H1 (cell line): ENCODE measurements at regions not wholly inside any gene's neighbourhood (a gene's known extent, or its start where the extent isn't known, plus 50 kb on each side); places are given as distances from the start of the nearest gene placed in this dataset.

ENCODE experiments used
- CBX5 ChIP-seq: fragments of 300-800, 300-1000 bp; sonication (generic); IDR thresholded peaks from 2 replicates; pipeline ENCODE4 v1.7.1; 2016; ENCODE audit warnings: antibody characterized with exemption, low read length, low read depth
- CEBPB ChIP-seq: IDR thresholded peaks from 2 replicates; pipeline ENCODE4 v1.6.1; 2012; ENCODE audit warnings: low read depth, low read length
- HDAC6 ChIP-seq: IDR thresholded peaks from one replicate; pipeline ENCODE4 v1.7.1; 2012; ENCODE audit warnings: low read depth, mild to moderate bottlenecking, inconsistent platforms, low read length, moderate library complexity
- KDM1A ChIP-seq: fragments of 200-600, 300-600 bp; sonication (generic); IDR thresholded peaks from 2 replicates; pipeline ENCODE4 v1.7.1; 2016; ENCODE audit warnings: mild to moderate bottlenecking, low read length, borderline replicate concordance
- RAD21 ChIP-seq, 2 experiments: IDR thresholded peaks in 1 of 2; conservative IDR thresholded peaks in 1 of 2; 2 replicates each; pipeline ENCODE4 v1.6.1; 2011; ENCODE audit warnings: low read depth in 2 of 2, low read length in 2 of 2, improper control_type of control experiment in 1 of 2, inconsistent platforms in 1 of 2, mild to moderate bottlenecking in 1 of 2, moderate library complexity in 1 of 2

DNA sequence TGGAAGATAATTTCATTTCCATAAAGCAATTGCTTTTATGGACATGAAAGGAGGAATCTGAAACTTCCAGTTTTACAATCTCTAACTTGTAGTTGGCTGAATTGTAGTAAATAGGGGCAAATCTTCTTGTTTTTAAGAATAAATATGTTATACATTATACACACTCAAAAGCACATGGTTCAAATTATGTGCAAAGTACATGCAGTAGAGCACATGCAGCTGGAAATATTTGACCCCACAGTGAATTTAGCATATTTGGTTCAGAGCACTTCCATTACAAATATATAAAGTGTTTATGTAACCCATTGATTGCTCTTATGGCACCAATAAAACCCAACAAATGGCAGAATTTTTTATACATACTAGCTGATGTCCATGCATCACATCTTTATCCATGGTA, 180.5 kb downstream of the IRS2 start (continued):
- TF ChIP-seq HDAC6, result no peak
- no peak for TF ChIP-seq CBX5
- TF ChIP-seq RAD21 (IDR thresholded peaks at IDR 0.05 in 1 of 2, conservative IDR thresholded peaks at IDR 0.05 in 1 of 2; ENCODE audit: low read depth in 2 of 2, low read length in 2 of 2), result no peak
- no peak for TF ChIP-seq CEBPB
- TF ChIP-seq KDM1A, result no peak
